ENCODE measurements at regions not wholly inside any gene's neighbourhood (a gene's known extent, or its start where the extent isn't known, plus 50 kb on each side); places are given as distances from the start of the nearest gene placed in this dataset.
"Not testable (repeated sequence)": the region's sequence is repeated elsewhere in the genome, so short reads cannot be mapped to it uniquely, and the experiment has no call there.

DNA sequence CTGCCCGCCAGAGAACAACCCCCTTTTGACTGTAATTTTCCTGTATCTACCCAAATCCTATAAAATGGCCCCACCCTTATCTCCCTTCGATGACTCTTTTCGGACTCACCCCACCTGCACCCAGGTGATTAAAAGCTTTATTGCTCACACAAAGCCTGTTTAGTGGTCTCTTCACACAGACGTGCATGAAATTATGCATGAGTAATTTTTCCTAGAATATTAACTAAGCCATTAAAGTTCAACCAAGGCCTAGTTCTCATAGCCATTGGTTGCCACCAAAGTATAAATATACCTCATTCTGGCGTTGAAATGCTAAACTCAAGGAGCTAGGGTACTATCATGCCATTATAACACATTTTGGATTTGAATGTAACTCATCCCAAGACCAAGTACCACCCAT is 243.9 kb downstream of the ZNF608 start:
- DNase-seq, result no peak

DNA sequence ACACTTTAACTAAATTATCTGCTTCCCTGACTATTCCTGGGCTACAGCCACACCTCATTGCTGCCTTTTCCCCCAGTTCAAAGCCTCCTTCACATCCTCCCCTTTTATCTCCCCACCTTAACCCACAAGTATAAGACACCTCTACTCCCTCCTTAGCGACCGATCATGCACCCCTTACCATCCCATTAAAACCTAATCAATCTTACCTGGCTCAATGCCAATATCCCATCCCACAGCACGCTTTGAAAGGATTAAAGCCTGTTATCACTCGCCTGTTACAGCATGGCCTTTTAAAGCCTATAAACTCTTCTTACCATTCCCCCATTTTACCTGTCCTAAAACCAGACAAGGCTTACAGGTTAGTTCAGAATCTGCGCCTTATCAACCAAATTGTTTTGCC is 246.6 kb downstream of the ZNF608 start:
- DNase-seq, result not testable (repeated sequence)

DNA sequence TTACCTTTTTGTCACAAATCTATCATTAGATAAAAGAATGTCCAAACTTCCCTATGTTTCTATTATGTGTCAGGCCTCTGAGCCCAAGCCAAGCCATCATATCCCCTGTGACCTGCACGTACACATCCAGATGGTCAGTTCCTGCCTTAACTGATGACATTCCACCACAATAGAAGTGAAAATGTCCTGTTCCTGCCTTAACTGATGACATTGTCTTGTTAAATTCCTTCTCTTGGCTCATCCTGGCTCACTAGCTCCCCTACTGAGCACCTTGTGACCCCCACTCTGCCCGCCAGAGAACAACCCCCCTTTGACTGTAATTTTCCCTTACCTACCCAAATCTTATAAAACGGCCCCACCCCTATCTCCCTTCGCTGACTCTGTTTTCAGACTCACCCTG is 249.5 kb downstream of the ZNF608 start:
- not testable (repeated sequence) for DNase-seq

DNA sequence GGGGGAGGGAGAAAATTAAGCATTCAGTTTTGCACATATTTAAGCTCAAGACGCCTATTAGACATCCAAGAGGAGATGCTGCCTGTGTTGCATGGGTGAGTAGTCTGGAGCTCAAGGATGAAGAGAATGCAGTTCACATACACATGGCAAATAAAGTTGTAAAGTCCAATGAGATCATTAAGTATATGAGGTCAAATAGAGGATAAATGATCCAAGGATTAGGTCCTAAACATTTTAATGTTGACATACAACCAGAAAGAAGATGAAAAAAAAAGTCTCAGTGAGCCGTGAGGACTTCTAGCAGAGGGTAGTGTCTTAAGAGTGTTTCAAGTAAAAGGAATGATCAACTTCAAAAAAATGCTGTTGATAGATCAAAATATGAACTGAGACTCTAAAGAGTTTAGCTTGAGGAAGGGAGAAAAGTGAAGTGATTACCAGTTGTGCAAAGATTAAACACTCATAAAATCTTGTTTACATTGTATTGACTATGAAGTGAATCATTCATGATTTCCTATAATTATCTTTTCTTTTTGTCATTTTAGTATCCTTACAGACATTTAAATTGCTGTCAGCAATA is 251.8 kb downstream of the ZNF608 start:
- DNase-seq, result no peak

DNA sequence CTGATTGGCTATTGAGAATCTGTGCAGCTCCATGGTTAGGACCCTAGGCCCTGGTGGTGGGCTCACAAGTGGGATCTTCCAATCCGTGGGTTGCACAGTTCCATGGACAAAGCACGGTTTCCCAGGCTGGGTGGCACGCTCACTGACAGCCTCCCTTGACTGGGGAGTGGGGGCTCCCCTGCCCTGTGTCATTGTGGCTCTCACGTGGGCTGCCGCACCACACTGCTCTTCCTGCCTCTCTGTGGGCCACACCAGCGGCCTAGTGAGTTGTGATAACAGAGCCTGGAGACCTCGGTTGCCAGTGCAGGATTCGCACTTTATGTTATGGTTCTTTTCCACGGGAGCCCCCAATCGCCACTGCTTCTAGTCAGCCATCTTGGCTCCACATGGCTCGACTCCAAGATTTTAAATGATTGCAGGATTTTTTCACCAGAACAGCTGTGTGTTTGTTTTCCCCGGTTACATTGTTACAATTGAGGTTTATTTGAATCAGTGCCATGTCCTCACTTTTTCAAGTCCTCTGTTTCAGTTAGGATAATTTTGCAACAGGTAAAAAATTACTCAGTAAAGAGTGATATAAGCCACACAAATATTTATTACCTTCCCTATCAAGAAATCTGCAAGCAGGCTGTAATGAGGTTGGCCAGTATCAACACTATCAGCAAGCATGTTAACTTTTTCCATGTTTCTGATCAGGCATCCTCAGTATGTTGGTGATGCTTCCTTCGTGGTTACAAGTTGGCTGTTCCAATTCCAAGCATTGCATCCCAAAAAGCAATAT is 253.8 kb downstream of the ZNF608 start:
- DNase-seq, result no peak

DNA sequence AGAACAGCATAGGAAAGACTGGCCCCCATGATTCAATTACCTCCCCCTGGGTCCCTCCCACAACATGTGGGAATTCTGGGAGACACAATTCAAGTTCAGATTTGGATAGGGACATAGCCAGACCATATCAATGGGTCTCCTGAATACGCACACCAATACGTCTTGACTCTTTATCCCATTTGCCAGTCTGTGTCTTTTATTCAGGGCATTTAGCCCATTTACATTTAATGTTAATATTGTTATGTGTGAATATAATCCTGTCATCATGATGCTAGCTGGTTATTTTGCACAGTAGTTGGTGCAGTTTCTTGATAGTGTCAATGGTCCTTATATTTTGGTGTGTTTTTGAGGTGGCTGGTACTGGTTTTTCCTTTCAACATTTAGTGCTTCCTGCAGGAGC is 256.1 kb downstream of the ZNF608 start:
- not testable (repeated sequence) for DNase-seq

DNA sequence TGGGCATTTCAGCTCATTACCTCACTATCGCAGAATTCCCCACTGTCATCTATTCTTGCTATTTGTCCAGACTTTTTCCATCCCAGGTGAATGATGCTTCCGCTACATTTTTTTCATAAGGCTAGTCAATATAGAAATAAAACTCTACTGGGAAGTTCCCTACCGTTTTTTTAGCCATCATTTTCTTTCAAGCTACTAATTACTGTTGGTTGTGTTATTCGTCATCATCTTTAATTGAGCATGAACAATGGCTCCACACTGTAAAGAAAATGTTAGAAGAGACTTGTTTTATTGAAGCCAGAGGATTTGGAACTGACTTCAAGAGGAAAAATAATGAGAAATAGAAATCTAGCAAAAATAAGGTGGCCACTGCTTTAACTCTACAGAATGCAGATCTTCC is 265.0 kb downstream of the ZNF608 start:
- DNase-seq, result no peak

DNA sequence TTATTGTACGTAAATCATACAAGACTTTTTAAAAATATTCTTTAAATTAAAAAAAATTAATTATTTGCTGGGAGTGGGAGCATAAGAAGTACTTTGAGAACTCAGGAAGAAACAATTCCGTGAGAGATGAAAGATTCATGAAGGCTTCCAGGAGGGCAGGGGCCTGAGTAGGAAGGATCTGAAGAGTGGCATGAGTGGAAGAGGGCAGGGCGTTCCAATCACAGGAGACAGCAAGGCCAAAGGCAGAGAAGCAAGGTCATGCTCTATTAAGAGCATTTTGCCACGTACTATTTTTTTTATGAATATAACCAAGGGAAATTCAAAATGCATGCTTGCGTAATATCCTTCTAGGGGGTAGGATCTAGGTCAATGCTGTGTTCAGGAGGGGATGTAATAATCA is 265.5 kb downstream of the ZNF608 start:
- no peak for DNase-seq

DNA sequence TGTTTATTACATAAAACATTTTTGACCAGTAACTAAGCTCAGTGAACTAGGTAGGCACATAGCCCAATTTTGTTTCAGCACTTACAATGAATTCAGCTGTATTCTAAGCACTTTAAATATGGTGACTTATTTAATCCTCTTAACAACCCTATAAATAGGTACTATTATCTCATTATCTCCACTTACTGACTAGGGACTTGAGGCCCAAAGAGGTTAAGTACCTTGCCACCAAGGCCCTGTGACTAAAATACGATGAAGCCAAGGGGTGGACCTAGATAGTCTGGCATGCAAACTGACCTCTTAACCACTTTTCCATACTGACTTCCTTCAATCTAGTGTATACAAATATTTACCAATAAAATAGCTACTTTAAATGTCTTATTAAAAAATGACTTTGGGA is 266.4 kb downstream of the ZNF608 start:
- no peak for DNase-seq

DNA sequence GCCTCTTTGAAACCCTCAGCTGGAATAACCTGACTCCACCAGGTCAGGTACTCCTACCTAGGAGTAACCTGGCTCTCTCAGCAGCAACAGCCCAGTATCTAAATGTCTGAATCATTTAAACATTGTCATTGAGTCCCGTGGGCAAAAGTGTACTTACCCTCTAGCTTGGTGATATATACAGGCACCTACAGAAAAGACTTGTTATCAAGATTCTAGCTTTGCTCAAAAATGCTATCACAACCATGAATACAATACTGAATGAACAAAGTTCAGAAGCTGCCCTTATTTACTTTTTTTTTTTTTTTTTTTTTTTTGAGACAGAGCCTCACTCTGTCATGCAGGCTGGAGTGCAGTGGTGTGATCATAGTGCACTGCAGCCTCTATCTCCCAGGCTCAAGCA is 268.2 kb downstream of the ZNF608 start:
- DNase-seq, result no peak

DNA sequence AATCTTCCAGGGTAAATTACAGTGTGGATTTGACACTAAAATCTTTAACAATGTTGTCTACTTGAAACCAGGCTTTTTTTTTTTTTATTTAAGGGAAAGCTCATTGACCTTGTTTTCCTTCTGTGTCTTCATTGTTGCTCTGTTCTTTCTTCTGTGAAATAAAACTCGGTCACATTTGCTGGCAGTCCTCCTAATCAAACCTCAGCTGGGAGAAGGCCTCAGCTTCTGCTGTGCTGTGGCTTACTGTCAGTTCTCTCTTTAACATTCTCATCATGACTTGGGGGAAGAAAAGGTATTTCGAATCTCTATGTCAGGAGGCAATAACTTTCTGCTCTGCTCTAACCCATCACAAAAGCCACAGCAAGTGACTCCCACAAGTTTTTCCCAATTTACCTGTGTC is 268.9 kb downstream of the ZNF608 start:
- DNase-seq, result no peak

DNA sequence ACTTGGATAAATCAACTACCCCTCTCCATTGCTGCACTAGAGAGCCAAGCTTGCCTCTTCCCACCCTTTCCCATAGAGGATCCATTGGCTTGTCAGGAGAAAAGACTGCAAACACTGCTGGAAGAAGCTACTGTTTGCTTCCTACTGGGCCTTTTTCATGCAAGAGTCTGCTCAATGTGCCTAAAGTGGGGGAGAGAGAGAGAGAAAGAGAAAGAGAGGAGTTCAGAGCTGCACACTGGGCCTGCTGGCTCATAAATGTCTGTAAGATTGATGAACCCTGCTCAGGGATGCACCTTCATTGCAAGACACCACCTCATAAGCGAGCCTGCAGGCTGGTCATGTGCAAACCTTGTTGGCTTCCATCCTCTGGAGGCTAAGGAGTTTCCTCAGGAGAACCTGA is 269.4 kb downstream of the ZNF608 start:
- DNase-seq, result no peak

DNA sequence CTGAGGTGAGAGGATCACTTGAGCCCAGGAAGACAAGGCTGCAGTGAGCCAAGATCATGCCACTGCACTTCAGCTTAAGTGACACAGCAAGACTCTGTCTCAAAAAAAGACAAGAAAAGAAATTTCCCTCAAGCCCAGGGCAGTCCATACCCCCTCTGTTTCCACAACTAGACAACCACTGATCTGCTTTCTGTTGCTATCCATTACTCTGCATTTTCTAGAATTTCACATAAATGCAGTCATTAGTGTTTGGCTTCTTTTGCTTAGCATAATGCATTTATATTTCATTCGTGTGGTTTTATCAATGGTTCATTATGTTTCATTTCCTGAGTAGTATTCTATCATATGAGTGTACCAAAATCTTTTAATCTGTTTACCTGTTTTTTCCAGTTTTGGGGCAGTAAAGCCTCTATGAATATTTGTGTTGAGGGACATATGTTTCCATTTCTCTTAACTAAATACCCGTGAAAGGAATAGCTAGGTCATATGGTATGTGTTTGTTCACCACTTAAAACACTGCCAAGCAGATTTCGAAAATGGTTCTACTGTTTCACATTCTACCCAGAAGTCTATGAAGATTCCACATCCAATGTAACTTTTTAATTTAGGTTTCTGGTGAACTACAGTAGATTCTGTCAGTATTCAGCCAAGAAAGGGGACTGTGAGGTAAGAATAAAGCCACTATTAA is 271.8 kb downstream of the ZNF608 start:
- DNase-seq, result no peak

DNA sequence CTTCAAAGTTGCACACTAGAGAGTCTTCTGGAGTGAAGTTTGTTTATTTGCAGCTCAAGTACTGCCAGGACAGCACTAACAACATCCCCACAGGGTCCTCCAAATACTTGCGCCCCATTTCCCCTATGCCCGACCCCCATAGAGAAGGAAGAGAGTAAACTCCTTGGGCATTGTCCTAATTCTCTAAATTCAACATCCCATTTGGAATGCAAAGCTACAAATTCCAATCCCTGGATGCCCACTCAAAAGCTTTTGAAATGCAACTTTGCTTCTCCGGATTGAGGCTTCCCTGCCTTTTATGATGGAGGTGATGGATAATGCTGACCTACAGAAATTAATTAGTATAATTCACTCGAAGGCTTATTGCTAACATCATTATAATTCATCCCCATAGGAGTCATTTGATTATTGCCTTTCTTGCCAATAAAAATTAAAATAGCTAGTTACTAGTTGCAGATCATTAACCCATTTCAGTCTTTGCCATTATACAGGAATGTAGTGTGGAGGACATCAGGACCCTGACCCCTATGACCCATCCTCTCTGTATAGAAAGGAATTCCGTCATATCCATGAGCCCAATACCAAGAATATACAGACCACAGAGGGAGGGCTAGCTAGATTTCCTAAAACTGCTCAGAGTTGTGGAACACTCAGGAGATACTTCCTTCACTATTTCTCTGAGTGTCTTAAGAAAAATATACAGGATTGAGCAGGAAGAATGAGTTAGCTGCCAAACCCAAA is 277.6 kb downstream of the ZNF608 start:
- DNase-seq, result no peak

DNA sequence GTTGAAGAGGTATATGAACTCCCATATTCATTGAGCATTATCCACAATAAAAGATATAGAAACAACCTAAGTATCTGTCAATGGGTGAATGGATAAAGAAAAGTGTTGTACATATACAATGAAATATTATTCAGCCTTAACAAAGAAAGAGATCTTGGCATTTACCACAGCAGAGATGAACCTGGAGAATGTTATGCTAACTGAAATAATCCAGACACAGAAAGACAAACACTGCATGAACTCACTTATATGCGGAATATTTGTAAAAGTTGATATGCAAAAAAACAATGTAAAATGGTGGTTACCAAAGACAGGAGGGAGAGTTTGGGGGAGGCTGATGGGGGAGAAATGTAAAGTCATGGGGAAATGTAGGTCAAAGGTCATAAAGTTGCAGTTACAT is 278.7 kb downstream of the ZNF608 start:
- no peak for DNase-seq

DNA sequence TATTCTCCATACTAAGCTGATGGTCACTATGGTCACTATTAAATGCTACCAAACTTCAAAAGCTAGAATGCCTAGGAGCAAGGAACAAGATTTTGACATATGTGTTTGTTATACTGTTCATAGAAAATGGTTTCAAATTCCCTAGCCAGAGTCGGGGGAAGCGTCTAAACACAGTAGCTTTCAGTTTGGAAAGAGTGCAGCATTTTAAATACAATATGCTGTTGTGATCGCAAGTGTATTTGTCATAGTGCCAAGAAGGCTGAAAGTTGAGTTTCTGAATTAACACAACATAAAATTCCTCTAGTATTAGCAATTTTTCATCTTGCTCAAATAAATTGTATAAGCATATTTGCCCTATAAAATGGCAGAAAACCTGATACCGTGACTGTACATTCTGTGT is 280.4 kb downstream of the ZNF608 start:
- DNase-seq, result no peak

DNA sequence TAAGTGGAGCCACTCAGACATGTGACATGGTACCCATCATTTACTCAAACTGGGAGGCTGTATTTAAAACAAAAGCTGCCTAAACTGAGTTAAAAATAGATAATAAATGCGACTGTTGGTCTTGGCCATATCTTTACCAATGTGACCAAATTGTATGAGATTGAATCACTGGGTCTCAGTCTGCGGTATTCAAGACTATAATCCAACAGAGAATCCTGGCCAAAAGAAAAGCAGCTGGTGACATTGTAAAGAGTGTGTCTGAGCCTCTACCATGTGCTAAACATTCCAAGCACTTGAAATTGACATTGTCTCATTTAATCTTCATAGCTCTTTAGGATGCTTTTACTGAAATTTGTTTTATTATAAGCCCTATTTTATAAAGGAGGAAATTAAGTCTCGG is 282.6 kb downstream of the ZNF608 start:
- no peak for DNase-seq

DNA sequence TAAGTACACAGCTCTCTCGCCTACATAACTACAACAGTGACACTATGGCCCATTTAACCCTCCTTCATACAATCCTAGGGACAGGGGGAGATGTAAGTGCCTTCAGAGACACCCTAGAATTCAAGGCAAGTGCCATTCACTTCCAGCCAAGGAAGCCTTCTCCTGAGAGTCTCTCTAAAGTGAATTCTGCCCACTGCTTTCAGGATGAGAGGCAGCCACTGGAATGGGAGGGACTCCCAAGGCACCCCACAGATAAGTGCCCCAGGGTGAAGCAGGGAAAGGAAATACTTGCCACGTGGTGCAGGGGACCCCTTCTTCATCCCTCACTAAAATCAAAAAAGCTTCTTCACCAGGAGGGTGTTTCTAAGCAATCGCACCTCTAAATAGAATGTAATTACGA is 283.7 kb downstream of the ZNF608 start:
- no peak for DNase-seq

DNA sequence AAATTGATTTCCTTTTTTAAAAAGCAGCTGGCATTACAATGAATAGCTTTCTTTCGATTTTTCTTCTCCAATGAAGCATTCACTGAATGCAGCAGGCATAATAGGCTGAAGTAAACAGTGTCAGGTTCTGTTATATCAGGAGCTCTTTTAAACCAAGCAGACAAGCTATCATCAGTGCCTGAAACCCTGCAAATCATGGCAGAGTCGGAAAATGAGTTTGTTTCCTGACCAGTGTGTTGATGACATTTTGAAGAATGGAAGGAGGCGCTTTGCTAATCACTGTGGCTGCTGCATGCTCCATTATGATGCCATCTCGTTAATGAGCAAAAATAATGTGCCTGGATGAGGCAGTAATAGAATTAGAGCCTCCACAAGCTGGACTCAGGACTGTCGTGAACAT is 284.5 kb downstream of the ZNF608 start:
- DNase-seq, result no peak

DNA sequence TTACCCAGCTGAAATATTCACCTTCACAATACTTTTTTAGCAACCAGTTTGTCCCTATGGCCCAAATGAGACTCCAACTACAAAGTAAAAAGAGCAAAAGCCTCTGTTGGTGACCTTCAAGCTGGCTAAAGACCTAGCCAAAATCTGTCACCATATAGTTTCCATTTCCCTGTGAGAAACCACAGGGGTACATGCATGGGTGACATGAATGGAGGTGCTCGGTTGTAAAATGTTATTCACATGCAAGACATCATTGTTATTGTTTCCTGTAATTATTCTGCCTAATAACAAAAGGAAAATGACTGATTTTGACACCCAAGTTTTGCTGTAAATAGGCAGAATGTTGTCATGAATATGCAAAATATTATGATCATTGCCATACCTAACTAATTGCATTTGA is 285.3 kb downstream of the ZNF608 start:
- no peak for DNase-seq

DNA sequence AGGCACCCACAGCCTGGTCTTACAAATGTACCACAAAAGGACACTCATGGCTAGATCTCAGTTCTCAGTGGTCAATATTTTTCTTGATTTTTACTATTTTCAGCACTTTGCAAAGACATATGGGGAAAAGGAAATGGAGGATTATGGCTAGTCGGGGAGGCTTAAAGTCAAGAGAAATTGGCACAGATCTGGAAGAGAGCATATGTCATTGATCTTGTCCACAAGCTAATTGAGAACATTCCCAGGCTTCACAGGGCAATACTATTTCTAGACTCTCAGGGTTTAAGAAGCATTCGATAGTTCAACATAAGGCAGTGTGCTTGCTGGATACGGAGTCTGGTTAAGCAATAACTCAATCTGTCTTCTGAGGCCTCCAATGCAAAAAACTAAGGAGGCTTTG is 285.8 kb downstream of the ZNF608 start:
- no peak for DNase-seq

DNA sequence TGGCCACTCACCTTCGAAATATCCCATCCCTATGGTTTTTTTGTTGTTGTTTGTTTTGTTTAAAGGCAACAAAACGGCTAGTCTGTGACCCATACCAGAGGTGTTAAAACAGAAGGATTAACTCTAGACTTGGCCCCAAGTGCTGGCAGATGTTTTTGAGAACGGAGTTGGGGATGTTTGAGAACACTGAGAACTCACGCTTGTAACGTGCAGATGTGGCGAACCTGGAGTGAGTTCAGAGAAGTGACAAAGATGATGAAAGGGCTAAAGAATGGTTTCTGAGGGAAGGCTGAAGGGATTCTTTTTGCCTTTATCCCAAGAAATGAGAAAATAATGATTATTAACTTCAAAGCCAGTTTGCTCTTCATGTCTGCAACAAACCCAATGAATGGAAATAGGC is 286.5 kb downstream of the ZNF608 start:
- no peak for DNase-seq

DNA sequence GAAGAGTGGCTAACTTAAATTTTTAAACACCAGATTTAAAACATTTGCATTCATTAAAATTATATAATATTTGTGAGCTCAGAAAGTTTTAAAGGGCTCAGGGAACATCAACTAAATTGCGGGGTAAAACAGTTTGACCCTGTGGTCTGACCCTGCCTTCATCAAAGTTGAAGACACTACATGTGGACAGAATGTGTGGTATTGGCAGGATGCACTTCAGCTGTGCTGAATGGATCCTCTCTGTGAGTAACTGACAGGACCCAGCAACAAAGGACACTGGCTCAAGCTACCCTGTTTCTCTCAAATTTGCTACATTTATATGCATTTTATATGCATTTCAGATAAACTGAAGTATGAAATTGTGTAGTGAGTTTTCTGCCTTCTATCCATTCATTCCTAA is 288.5 kb downstream of the ZNF608 start:
- DNase-seq, result no peak

DNA sequence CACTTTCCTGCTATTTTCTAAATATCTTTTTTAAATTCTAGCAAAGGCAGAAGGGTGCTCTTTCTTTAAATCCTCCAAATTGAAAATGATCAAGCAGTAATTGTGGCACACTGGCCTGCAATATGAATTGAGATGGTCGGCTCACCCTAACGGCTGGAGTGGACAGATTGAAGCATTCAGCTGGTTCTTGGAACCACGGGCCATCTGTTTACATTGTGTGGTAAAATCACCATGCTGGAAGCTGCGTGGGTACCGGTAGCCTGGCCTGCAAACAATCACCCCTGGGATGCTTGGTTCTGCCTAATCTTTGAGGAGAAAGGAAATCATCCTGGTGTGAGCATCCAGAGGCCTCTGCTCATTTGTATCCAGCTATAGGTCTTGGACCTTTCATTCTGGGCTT is 289.3 kb downstream of the ZNF608 start:
- no peak for DNase-seq

All from CD4-positive, alpha-beta T cell treated with Interleukin-12 subunit alpha and Interleukin-12 subunit beta, for 1 hour (primary cell).